Activated naive CD4-positive, alpha-beta T cell treated with anti-CD3 and anti-CD28 coated beads for 36 hours (primary cell): ENCODE measurements at regions not wholly inside any gene's neighbourhood (a gene's known extent, or its start where the extent isn't known, plus 50 kb on each side); places are given as distances from the start of the nearest gene placed in this dataset.
"Not testable (repeated sequence)": the region's sequence is repeated elsewhere in the genome, so short reads cannot be mapped to it uniquely, and the experiment has no call there.

Experiments used
- CTCF ChIA-PET: fragments of 350-600 bp; sonication (Branson Sonifier 250); formaldehyde crosslinking; loops from one replicate; lab custom pipeline; 2021; ENCODE audit warnings: antibody characterized with exemption; lab: Charles Lee
- DNase-seq: peaks from one replicate; pipeline ENCODE4 v3.0.0-alpha.2; 2020
- H3K27ac Mint-ChIP-seq: one replicate; pipeline ENCODE4 v1.8.0; 2021; ENCODE audit warnings: mild to moderate bottlenecking, mixed read lengths
- H3K27me3 Mint-ChIP-seq: one replicate; pipeline ENCODE4 v1.8.0; 2021; ENCODE audit warnings: low read depth, mixed read lengths
- H3K36me3 Mint-ChIP-seq: one replicate; pipeline ENCODE4 v1.8.0; 2021; ENCODE audit warnings: low read depth, mixed read lengths
- H3K4me1 Mint-ChIP-seq: one replicate; pipeline ENCODE4 v1.8.0; 2021; ENCODE audit warnings: low read depth, mixed read lengths
- H3K4me3 Mint-ChIP-seq: one replicate; pipeline ENCODE4 v1.8.0; 2021; ENCODE audit warnings: mild to moderate bottlenecking, moderate library complexity, mixed read lengths
- H3K9me3 Mint-ChIP-seq: one replicate; pipeline ENCODE4 v1.8.0; 2021; ENCODE audit warnings: mixed read lengths
- intact Hi-C: fragments of 100-400 bp; cut with micrococcal nuclease; formaldehyde crosslinking; loops from one replicate; pipeline ENCODE4 v1.15.1; 2023

GRCh38 chr9:29060041-29060440, 1486.8 kb upstream of the C9orf72 start:
- H3K27ac Mint-ChIP-seq: no peak overlapping the region
- H3K36me3 Mint-ChIP-seq: no peaks in the 10 kb centered on the region
- no peaks in the 10 kb centered on the region for H3K4me1 Mint-ChIP-seq
- H3K9me3 Mint-ChIP-seq: peaks cover 1% of the 10 kb centered on the region
- H3K4me3 Mint-ChIP-seq: no peak overlapping the region
- CTCF ChIA-PET: no interaction called here
- DNase-seq: no peak
- intact Hi-C loops: no loop called here
- H3K27me3 Mint-ChIP-seq: no peaks in the 10 kb centered on the region

GRCh38 chr9:29062446-29062845, 1489.2 kb upstream of the C9orf72 start:
- no peaks in the 10 kb centered on the region for H3K27me3 Mint-ChIP-seq
- no peak overlapping the region for H3K4me3 Mint-ChIP-seq
- intact Hi-C loops: no loop called here
- DNase-seq: no peak
- CTCF ChIA-PET: no interaction called here
- no peak overlapping the region for H3K27ac Mint-ChIP-seq
- no peaks in the 10 kb centered on the region for H3K36me3 Mint-ChIP-seq
- peaks cover 1% of the 10 kb centered on the region for H3K9me3 Mint-ChIP-seq
- no peaks in the 10 kb centered on the region for H3K4me1 Mint-ChIP-seq

GRCh38 chr9:29063031-29063430, 1489.8 kb upstream of the C9orf72 start:
- intact Hi-C loops: no loop called here
- H3K4me3 Mint-ChIP-seq: no peak overlapping the region
- H3K9me3 Mint-ChIP-seq: peaks cover 1% of the 10 kb centered on the region
- CTCF ChIA-PET: no interaction called here
- H3K36me3 Mint-ChIP-seq: no peaks in the 10 kb centered on the region
- H3K4me1 Mint-ChIP-seq: no peaks in the 10 kb centered on the region
- no peak for DNase-seq
- no peaks in the 10 kb centered on the region for H3K27me3 Mint-ChIP-seq
- no peak overlapping the region for H3K27ac Mint-ChIP-seq

- no peaks in the 10 kb centered on the region for H3K4me1 Mint-ChIP-seq
- no peaks in the 10 kb centered on the region for H3K36me3 Mint-ChIP-seq
- H3K4me3 Mint-ChIP-seq: no peak overlapping the region
- intact Hi-C loops: no loop called here
- H3K27ac Mint-ChIP-seq: no peak overlapping the region
- H3K27me3 Mint-ChIP-seq: no peaks in the 10 kb centered on the region
- no peaks in the 10 kb centered on the region for H3K9me3 Mint-ChIP-seq
- CTCF ChIA-PET: no interaction called here
- no peak for DNase-seq
Measured at GRCh38 chr9:29066141-29066640, 1492.9 kb upstream of the C9orf72 start.

GRCh38 chr9:29068461-29068860, 1495.2 kb upstream of the C9orf72 start:
- Mint-ChIP-seq H3K27me3 (no peaks in the 10 kb centered on the region), H3K9me3 (no peaks in the 10 kb centered on the region)

GRCh38 chr9:29069376-29069775, 1496.1 kb upstream of the C9orf72 start:
- Mint-ChIP-seq H3K9me3 (no peaks in the 10 kb centered on the region), H3K4me1 (no peaks in the 10 kb centered on the region), H3K36me3 (no peaks in the 10 kb centered on the region), H3K27ac (no peak overlapping the region), H3K27me3 (no peaks in the 10 kb centered on the region), H3K4me3 (no peak overlapping the region)
- CTCF ChIA-PET: no interaction called here
- intact Hi-C loops: no loop called here
- no peak for DNase-seq

More at GRCh38 chr9:29068461-29068860, 1495.2 kb upstream of the C9orf72 start:
- CTCF ChIA-PET: no interaction called here
- Mint-ChIP-seq H3K4me1 (no peaks in the 10 kb centered on the region), H3K4me3 (no peak overlapping the region), H3K36me3 (no peaks in the 10 kb centered on the region), H3K27ac (no peak overlapping the region)
- DNase-seq: no peak
- intact Hi-C loops: no loop called here

GRCh38 chr9:29078063-29078666, 1504.9 kb upstream of the C9orf72 start:
- H3K4me3 Mint-ChIP-seq: no peak overlapping the region
- H3K27me3 Mint-ChIP-seq: no peaks in the 10 kb centered on the region
- no peaks in the 10 kb centered on the region for H3K4me1 Mint-ChIP-seq
- no peak overlapping the region for H3K27ac Mint-ChIP-seq
- H3K36me3 Mint-ChIP-seq: no peaks in the 10 kb centered on the region
- intact Hi-C loops: no loop called here
- CTCF ChIA-PET: no interaction called here
- H3K9me3 Mint-ChIP-seq: peaks cover 4% of the 10 kb centered on the region
- DNase-seq: no peak

GRCh38 chr9:29100762-29101161, 1527.5 kb upstream of the C9orf72 start:
- no peak overlapping the region for H3K4me3 Mint-ChIP-seq
- no peak for DNase-seq
- H3K27ac Mint-ChIP-seq: no peak overlapping the region
- intact Hi-C loops: no loop called here
- no peaks in the 10 kb centered on the region for H3K36me3 Mint-ChIP-seq
- no peaks in the 10 kb centered on the region for H3K27me3 Mint-ChIP-seq
- H3K4me1 Mint-ChIP-seq: no peaks in the 10 kb centered on the region
- H3K9me3 Mint-ChIP-seq: peaks cover 9% of the 10 kb centered on the region
- CTCF ChIA-PET: no interaction called here

GRCh38 chr9:29104166-29104565, 1530.9 kb upstream of the C9orf72 start:
- CTCF ChIA-PET, H3K4me3 Mint-ChIP-seq, H3K27me3 Mint-ChIP-seq, intact Hi-C loops, H3K9me3 Mint-ChIP-seq, H3K4me1 Mint-ChIP-seq, H3K27ac Mint-ChIP-seq, DNase-seq, H3K36me3 Mint-ChIP-seq: not testable (repeated sequence)

- intact Hi-C loops: no loop called here
- Mint-ChIP-seq H3K4me3 (no peak overlapping the region), H3K27ac (no peak overlapping the region), H3K27me3 (no peaks in the 10 kb centered on the region), H3K9me3 (peaks cover 5% of the 10 kb centered on the region), H3K36me3 (no peaks in the 10 kb centered on the region), H3K4me1 (no peaks in the 10 kb centered on the region)
- CTCF ChIA-PET: no interaction called here
- DNase-seq: no peak
Measured at GRCh38 chr9:29118555-29118954, 1545.3 kb upstream of the C9orf72 start.

- H3K27ac Mint-ChIP-seq: no peak overlapping the region
- CTCF ChIA-PET: no interaction called here
- no peaks in the 10 kb centered on the region for H3K4me1 Mint-ChIP-seq
- H3K9me3 Mint-ChIP-seq: peaks cover 32% of the 10 kb centered on the region
- intact Hi-C loops: no loop called here
- DNase-seq: no peak
- no peak overlapping the region for H3K4me3 Mint-ChIP-seq
- H3K36me3 Mint-ChIP-seq: no peaks in the 10 kb centered on the region
- no peaks in the 10 kb centered on the region for H3K27me3 Mint-ChIP-seq
Measured at GRCh38 chr9:29126783-29127182, 1553.5 kb upstream of the C9orf72 start.

GRCh38 chr9:29129763-29130162, 1556.5 kb upstream of the C9orf72 start:
- no peak for DNase-seq
- no peaks in the 10 kb centered on the region for H3K27me3 Mint-ChIP-seq
- H3K9me3 Mint-ChIP-seq: peaks cover 35% of the 10 kb centered on the region
- H3K4me3 Mint-ChIP-seq: no peak overlapping the region
- intact Hi-C loops: no loop called here
- H3K27ac Mint-ChIP-seq: no peak overlapping the region
- CTCF ChIA-PET: no interaction called here
- no peaks in the 10 kb centered on the region for H3K36me3 Mint-ChIP-seq
- H3K4me1 Mint-ChIP-seq: no peaks in the 10 kb centered on the region

GRCh38 chr9:29144476-29144875, 1571.2 kb upstream of the C9orf72 start:
- Mint-ChIP-seq H3K36me3 (no peaks in the 10 kb centered on the region), H3K27ac (no peak overlapping the region), H3K9me3 (peaks cover 6% of the 10 kb centered on the region), H3K4me3 (no peak overlapping the region), H3K27me3 (no peaks in the 10 kb centered on the region), H3K4me1 (no peaks in the 10 kb centered on the region)
- intact Hi-C loops: no loop called here
- no peak for DNase-seq
- CTCF ChIA-PET: no interaction called here
